WTC11 (cell line): ENCODE measurements at regions not wholly inside any gene's neighbourhood (a gene's known extent, or its start where the extent isn't known, plus 50 kb on each side); places are given as distances from the start of the nearest gene placed in this dataset.

Source experiments
- ATAC-seq: fragments of 200-7000 bp; cut with Tn5 transposase; 2 replicates; pipeline ENCODE4 v1.10.0; 2021; ENCODE audit warnings: mild to moderate bottlenecking, moderate library complexity
- CTCF ChIA-PET: fragments of 300-600 bp; sonication (Branson Sonifier 250); formaldehyde crosslinking; loops from one replicate; lab custom pipeline; 2021; ENCODE audit warnings: antibody characterized with exemption; lab: Charles Lee
- POLR2A ChIA-PET: fragments of 350-600 bp; sonication (Branson Sonifier 250); formaldehyde crosslinking; loops from one replicate; lab custom pipeline; 2021; ENCODE audit warnings: antibody characterized with exemption; lab: Charles Lee
- DNase-seq: peaks from one replicate; pipeline ENCODE4 v3.0.0; 2021; ENCODE audit warnings: low spot score
- H3K27ac Mint-ChIP-seq: 2 replicates; pipeline ENCODE4 v1.8.0; 2021; ENCODE audit warnings: mixed read lengths
- H3K27me3 Mint-ChIP-seq: 2 replicates; pipeline ENCODE4 v1.8.0; 2021; ENCODE audit warnings: low read depth, mild to moderate bottlenecking, moderate library complexity, mixed read lengths
- H3K36me3 Mint-ChIP-seq: 2 replicates; pipeline ENCODE4 v1.8.0; 2021; ENCODE audit warnings: mixed read lengths
- H3K4me1 Mint-ChIP-seq: 2 replicates; pipeline ENCODE4 v1.8.0; 2022; ENCODE audit warnings: mixed read lengths
- H3K4me3 Mint-ChIP-seq: 2 replicates; pipeline ENCODE4 v1.8.0; 2021; ENCODE audit warnings: mild to moderate bottlenecking, moderate library complexity, mixed read lengths
- H3K9me3 Mint-ChIP-seq: 2 replicates; pipeline ENCODE4 v1.8.0; 2021; ENCODE audit warnings: mixed read lengths
- EMX1 ChIP-seq: fragments of 250-450 bp; sonication (Bioruptor Pico); IDR thresholded peaks from 2 replicates; pipeline ENCODE4 v1.8.0; 2021; ENCODE audit warnings: mild to moderate bottlenecking
- FOXK1 ChIP-seq: sonication (generic); formaldehyde crosslinking; IDR thresholded peaks from 2 replicates; pipeline ENCODE4 v1.8.0; 2022; ENCODE audit warnings: mild to moderate bottlenecking, moderate library complexity, missing genetic modification reagents
- FOXP1 ChIP-seq: sonication (generic); formaldehyde crosslinking; IDR thresholded peaks from 2 replicates; pipeline ENCODE4 v1.8.0; 2022; ENCODE audit warnings: missing genetic modification reagents, mild to moderate bottlenecking, moderate library complexity, borderline replicate concordance
- GTF2I ChIP-seq: fragments of 250-450 bp; sonication (Bioruptor Pico); conservative IDR thresholded peaks from 2 replicates; pipeline ENCODE4 v1.4.0; 2021; ENCODE audit warnings: mild to moderate bottlenecking
- MYBL2 ChIP-seq: sonication (generic); formaldehyde crosslinking; IDR thresholded peaks from 2 replicates; pipeline ENCODE4 v1.8.1; 2023; ENCODE audit warnings: mild to moderate bottlenecking, moderate library complexity, missing genetic modification reagents
- NFATC4 ChIP-seq: fragments of 250-450 bp; sonication (Bioruptor Pico); IDR thresholded peaks from 2 replicates; pipeline ENCODE4 v1.9.0; 2021; ENCODE audit warnings: mild to moderate bottlenecking
- RELA ChIP-seq: sonication (generic); formaldehyde crosslinking; IDR thresholded peaks from 2 replicates; pipeline ENCODE4 v1.8.1; 2022; ENCODE audit warnings: missing genetic modification reagents, mild to moderate bottlenecking, borderline replicate concordance
- SOX15 ChIP-seq: fragments of 250-450 bp; sonication (Bioruptor Pico); IDR thresholded peaks from 2 replicates; pipeline ENCODE4 v1.9.0; 2021; ENCODE audit warnings: mild to moderate bottlenecking
- TF ChIP-seq, protein P1 (sequence below): sonication (generic); formaldehyde crosslinking; IDR thresholded peaks from 2 replicates; pipeline ENCODE4 v1.8.0; 2022; ENCODE audit warnings: missing genetic modification reagents
- TF ChIP-seq, protein P2 (sequence below): sonication (generic); formaldehyde crosslinking; IDR thresholded peaks from 2 replicates; pipeline ENCODE4 v1.8.0; 2022; ENCODE audit warnings: mild to moderate bottlenecking, missing genetic modification reagents
- TF ChIP-seq, protein P3 (sequence below): sonication (generic); formaldehyde crosslinking; IDR thresholded peaks from 2 replicates; pipeline ENCODE4 v1.8.0; 2023; ENCODE audit warnings: missing genetic modification reagents
- TF ChIP-seq, protein P4 (sequence below): sonication (generic); formaldehyde crosslinking; IDR thresholded peaks from 2 replicates; pipeline ENCODE4 v1.8.0; 2022; ENCODE audit warnings: mild to moderate bottlenecking, missing genetic modification reagents
- TF ChIP-seq, protein P5 (sequence below): sonication (generic); formaldehyde crosslinking; IDR thresholded peaks from 2 replicates; pipeline ENCODE4 v1.8.1; 2022; ENCODE audit warnings: mild to moderate bottlenecking, moderate library complexity, missing genetic modification reagents
- TF ChIP-seq, protein P6 (sequence below): sonication (generic); formaldehyde crosslinking; IDR thresholded peaks from 2 replicates; pipeline ENCODE4 v1.8.1; 2022; ENCODE audit warnings: low read depth, mild to moderate bottlenecking, moderate library complexity, missing genetic modification reagents, borderline replicate concordance
- TF ChIP-seq, protein P7 (sequence below): sonication (generic); formaldehyde crosslinking; IDR thresholded peaks from 2 replicates; pipeline ENCODE4 v1.8.0; 2023; ENCODE audit warnings: missing genetic modification reagents, mild to moderate bottlenecking, borderline replicate concordance

DNA sequence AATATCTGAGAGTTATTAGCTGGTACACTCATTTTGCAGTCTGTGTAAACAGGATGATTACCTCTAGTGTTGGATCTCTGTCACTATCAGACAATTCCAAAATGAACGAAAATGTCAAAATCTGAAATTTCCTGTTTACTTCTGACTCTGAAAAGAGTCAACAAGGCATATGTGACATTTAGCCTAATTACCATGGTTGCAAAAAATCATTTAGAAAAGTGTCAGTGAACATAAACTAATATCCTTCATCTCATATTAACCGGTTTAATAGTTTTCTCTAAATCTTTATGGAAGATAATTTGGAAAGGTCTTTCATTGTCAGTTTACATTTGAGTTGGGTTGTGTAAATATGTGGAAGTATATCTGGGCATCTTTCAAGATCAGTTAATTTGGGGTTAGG, 431.8 kb upstream of the HSF2 start:
- no peak for ATAC-seq
- no peaks in the 10 kb centered on the region for H3K27me3 Mint-ChIP-seq
- CTCF ChIA-PET: no interaction called here
- H3K36me3 Mint-ChIP-seq: no peaks in the 10 kb centered on the region
- H3K4me3 Mint-ChIP-seq: no peak overlapping the region
- H3K27ac Mint-ChIP-seq: no peak overlapping the region
- 0 out of 2 replicates have a peak, but pooled peaks cover 6% of the 10 kb centered on the region for H3K9me3 Mint-ChIP-seq
- POLR2A ChIA-PET: no interaction called here
- peaks cover 9% of the 10 kb centered on the region for H3K4me1 Mint-ChIP-seq
- no peak for DNase-seq
- TF ChIP-seq EMX1 (CRISPR knock-in tag): no peak
- no peak for TF ChIP-seq FOXK1 (CRISPR knock-in tag)

DNA sequence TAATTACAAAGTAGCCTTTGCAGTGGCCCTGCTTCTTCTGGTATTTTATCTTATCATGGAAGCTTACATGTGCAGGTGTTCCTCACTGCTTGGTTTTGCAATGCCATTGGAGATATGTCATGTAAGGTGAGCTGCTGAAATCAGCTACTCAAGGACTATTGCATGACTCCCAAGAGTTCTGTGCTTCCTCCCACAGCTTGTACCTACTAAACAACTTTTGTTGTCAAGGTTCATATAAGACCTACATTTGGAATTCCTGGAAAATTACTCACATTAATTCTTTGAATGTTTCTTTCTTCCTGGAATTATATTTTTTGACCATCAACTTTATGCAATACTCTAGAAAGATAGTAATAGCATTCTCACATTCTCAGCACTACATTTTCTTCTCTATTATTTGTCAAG, 427.5 kb upstream of the HSF2 start:
- POLR2A ChIA-PET: no interaction called here
- DNase-seq: no peak
- Mint-ChIP-seq H3K4me3 (no peak overlapping the region), H3K27ac (no peak overlapping the region), H3K27me3 (no peaks in the 10 kb centered on the region)
- no peak for ATAC-seq
- TF ChIP-seq, protein P1, sequence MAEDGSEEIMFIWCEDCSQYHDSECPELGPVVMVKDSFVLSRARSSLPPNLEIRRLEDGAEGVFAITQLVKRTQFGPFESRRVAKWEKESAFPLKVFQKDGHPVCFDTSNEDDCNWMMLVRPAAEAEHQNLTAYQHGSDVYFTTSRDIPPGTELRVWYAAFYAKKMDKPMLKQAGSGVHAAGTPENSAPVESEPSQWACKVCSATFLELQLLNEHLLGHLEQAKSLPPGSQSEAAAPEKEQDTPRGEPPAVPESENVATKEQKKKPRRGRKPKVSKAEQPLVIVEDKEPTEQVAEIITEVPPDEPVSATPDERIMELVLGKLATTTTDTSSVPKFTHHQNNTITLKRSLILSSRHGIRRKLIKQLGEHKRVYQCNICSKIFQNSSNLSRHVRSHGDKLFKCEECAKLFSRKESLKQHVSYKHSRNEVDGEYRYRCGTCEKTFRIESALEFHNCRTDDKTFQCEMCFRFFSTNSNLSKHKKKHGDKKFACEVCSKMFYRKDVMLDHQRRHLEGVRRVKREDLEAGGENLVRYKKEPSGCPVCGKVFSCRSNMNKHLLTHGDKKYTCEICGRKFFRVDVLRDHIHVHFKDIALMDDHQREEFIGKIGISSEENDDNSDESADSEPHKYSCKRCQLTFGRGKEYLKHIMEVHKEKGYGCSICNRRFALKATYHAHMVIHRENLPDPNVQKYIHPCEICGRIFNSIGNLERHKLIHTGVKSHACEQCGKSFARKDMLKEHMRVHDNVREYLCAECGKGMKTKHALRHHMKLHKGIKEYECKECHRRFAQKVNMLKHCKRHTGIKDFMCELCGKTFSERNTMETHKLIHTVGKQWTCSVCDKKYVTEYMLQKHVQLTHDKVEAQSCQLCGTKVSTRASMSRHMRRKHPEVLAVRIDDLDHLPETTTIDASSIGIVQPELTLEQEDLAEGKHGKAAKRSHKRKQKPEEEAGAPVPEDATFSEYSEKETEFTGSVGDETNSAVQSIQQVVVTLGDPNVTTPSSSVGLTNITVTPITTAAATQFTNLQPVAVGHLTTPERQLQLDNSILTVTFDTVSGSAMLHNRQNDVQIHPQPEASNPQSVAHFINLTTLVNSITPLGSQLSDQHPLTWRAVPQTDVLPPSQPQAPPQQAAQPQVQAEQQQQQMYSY (CRISPR knock-in tag): no peak
- TF ChIP-seq SOX15 (CRISPR knock-in tag) (no peak), FOXP1 (CRISPR knock-in tag) (no peak), EMX1 (CRISPR knock-in tag) (no peak), RELA (CRISPR knock-in tag) (no peak), NFATC4 (CRISPR knock-in tag) (no peak), FOXK1 (CRISPR knock-in tag) (no peak), MYBL2 (CRISPR knock-in tag) (no peak), GTF2I (CRISPR knock-in tag) (no peak)
- TF ChIP-seq, protein P2, sequence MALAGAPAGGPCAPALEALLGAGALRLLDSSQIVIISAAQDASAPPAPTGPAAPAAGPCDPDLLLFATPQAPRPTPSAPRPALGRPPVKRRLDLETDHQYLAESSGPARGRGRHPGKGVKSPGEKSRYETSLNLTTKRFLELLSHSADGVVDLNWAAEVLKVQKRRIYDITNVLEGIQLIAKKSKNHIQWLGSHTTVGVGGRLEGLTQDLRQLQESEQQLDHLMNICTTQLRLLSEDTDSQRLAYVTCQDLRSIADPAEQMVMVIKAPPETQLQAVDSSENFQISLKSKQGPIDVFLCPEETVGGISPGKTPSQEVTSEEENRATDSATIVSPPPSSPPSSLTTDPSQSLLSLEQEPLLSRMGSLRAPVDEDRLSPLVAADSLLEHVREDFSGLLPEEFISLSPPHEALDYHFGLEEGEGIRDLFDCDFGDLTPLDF (CRISPR knock-in tag): no peak
- TF ChIP-seq, protein P3, sequence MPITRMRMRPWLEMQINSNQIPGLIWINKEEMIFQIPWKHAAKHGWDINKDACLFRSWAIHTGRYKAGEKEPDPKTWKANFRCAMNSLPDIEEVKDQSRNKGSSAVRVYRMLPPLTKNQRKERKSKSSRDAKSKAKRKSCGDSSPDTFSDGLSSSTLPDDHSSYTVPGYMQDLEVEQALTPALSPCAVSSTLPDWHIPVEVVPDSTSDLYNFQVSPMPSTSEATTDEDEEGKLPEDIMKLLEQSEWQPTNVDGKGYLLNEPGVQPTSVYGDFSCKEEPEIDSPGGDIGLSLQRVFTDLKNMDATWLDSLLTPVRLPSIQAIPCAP (CRISPR knock-in tag): no peak
- TF ChIP-seq, protein P4, sequence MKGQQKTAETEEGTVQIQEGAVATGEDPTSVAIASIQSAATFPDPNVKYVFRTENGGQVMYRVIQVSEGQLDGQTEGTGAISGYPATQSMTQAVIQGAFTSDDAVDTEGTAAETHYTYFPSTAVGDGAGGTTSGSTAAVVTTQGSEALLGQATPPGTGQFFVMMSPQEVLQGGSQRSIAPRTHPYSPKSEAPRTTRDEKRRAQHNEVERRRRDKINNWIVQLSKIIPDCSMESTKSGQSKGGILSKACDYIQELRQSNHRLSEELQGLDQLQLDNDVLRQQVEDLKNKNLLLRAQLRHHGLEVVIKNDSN: no peak
- TF ChIP-seq, protein P5, sequence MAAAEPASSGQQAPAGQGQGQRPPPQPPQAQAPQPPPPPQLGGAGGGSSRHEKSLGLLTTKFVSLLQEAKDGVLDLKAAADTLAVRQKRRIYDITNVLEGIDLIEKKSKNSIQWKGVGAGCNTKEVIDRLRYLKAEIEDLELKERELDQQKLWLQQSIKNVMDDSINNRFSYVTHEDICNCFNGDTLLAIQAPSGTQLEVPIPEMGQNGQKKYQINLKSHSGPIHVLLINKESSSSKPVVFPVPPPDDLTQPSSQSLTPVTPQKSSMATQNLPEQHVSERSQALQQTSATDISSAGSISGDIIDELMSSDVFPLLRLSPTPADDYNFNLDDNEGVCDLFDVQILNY (CRISPR knock-in tag): no peak
- TF ChIP-seq, protein P6, sequence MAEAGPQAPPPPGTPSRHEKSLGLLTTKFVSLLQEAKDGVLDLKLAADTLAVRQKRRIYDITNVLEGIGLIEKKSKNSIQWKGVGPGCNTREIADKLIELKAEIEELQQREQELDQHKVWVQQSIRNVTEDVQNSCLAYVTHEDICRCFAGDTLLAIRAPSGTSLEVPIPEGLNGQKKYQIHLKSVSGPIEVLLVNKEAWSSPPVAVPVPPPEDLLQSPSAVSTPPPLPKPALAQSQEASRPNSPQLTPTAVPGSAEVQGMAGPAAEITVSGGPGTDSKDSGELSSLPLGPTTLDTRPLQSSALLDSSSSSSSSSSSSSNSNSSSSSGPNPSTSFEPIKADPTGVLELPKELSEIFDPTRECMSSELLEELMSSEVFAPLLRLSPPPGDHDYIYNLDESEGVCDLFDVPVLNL (CRISPR knock-in tag): no peak
- TF ChIP-seq, all 79 proteins: peak for 0
- CTCF ChIA-PET: no interaction called here
- peaks cover 9% of the 10 kb centered on the region; the same call in 1 of the 2 replicates for H3K36me3 Mint-ChIP-seq
- peaks cover 11% of the 10 kb centered on the region for H3K4me1 Mint-ChIP-seq
- H3K9me3 Mint-ChIP-seq: peaks cover 14% of the 10 kb centered on the region

DNA sequence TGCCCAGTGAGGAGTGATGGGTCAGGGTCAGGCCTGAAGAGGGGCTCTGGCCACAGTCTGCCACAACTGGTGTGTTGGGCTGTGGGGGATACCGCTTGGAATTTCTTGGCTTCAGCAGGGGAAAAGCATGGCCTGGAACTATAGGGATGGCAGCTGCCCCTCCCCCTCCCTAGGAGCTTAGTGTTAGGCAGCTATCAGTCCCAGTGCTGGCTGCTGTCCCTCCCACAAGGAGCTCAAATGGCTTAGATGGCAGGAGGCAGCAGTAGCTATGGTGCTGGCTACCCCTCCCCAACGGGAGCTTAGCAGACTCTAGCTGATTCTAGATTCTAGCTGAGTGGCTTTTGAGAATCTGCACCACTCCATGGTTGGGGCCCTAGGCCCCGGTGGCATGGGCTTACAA, 414.5 kb upstream of the HSF2 start:
- ATAC-seq (peak; percentile 79), DNase-seq (peak; percentile 26)
- Mint-ChIP-seq H3K27me3 (peaks cover 9% of the 10 kb centered on the region; the same call in 1 of the 2 replicates), H3K36me3 (no peaks in the 10 kb centered on the region), H3K27ac (no peak overlapping the region), H3K4me3 (no peak overlapping the region), H3K9me3 (peaks cover 7% of the 10 kb centered on the region), H3K4me1 (peaks cover 3% of the 10 kb centered on the region; the same call in 1 of the 2 replicates)
- ChIA-PET CTCF (no interaction called here), POLR2A (no interaction called here)
- TF ChIP-seq, protein P7, sequence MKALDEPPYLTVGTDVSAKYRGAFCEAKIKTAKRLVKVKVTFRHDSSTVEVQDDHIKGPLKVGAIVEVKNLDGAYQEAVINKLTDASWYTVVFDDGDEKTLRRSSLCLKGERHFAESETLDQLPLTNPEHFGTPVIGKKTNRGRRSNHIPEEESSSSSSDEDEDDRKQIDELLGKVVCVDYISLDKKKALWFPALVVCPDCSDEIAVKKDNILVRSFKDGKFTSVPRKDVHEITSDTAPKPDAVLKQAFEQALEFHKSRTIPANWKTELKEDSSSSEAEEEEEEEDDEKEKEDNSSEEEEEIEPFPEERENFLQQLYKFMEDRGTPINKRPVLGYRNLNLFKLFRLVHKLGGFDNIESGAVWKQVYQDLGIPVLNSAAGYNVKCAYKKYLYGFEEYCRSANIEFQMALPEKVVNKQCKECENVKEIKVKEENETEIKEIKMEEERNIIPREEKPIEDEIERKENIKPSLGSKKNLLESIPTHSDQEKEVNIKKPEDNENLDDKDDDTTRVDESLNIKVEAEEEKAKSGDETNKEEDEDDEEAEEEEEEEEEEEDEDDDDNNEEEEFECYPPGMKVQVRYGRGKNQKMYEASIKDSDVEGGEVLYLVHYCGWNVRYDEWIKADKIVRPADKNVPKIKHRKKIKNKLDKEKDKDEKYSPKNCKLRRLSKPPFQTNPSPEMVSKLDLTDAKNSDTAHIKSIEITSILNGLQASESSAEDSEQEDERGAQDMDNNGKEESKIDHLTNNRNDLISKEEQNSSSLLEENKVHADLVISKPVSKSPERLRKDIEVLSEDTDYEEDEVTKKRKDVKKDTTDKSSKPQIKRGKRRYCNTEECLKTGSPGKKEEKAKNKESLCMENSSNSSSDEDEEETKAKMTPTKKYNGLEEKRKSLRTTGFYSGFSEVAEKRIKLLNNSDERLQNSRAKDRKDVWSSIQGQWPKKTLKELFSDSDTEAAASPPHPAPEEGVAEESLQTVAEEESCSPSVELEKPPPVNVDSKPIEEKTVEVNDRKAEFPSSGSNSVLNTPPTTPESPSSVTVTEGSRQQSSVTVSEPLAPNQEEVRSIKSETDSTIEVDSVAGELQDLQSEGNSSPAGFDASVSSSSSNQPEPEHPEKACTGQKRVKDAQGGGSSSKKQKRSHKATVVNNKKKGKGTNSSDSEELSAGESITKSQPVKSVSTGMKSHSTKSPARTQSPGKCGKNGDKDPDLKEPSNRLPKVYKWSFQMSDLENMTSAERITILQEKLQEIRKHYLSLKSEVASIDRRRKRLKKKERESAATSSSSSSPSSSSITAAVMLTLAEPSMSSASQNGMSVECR (CRISPR knock-in tag): no peak
